ENCODE measurements at regions not wholly inside any gene's neighbourhood (a gene's known extent, or its start where the extent isn't known, plus 50 kb on each side); places are given as distances from the start of the nearest gene placed in this dataset.

DNA sequence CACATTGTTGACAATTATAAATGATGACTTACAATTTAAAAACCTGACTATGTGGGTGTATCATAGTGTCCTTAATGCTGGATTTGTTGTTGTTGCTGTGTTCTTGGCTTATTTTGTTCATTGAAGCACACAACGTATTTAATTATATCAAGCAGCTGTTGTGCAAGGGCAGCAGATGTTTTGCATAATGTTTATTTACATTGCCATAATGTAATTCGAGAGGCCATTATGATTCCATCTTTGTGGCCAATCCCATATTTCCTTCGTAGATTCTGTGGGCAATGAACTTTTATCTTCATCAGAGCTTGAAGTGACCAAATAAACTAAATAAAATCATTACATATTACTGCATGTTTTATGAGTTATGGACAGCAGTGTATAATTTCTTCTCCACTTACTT is 422.6 kb upstream of the GALNTL6 start:
- Histone ChIP-seq H3K9me3 (ENCODE audit: control insufficient read depth in 2 of 3, insufficient read depth in 1 of 3, low read length in 3 of 3) (no peaks in the 10 kb centered on the region), H3K9ac (ENCODE audit: low read length in 3 of 3) (no peak overlapping the region), H3K27me3 (ENCODE audit: control insufficient read depth, insufficient read depth, low read length) (no peaks in the 10 kb centered on the region), H3K27ac (ENCODE audit: low read depth in 2 of 2, low read length in 2 of 2) (no peak overlapping the region), H3K4me1 (ENCODE audit: control insufficient read depth in 2 of 3, insufficient read depth in 2 of 3, low read depth in 1 of 3, low read length in 3 of 3) (no peaks in the 10 kb centered on the region), H3K4me3 (ENCODE audit: low read length in 3 of 3) (no peak overlapping the region), H3K36me3 (ENCODE audit: control insufficient read depth in 2 of 3, insufficient read depth in 3 of 3, low read length in 3 of 3) (no peaks in the 10 kb centered on the region)
- TF ChIP-seq, protein P1, sequence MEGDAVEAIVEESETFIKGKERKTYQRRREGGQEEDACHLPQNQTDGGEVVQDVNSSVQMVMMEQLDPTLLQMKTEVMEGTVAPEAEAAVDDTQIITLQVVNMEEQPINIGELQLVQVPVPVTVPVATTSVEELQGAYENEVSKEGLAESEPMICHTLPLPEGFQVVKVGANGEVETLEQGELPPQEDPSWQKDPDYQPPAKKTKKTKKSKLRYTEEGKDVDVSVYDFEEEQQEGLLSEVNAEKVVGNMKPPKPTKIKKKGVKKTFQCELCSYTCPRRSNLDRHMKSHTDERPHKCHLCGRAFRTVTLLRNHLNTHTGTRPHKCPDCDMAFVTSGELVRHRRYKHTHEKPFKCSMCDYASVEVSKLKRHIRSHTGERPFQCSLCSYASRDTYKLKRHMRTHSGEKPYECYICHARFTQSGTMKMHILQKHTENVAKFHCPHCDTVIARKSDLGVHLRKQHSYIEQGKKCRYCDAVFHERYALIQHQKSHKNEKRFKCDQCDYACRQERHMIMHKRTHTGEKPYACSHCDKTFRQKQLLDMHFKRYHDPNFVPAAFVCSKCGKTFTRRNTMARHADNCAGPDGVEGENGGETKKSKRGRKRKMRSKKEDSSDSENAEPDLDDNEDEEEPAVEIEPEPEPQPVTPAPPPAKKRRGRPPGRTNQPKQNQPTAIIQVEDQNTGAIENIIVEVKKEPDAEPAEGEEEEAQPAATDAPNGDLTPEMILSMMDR (IDR thresholded peaks at IDR 0.05; ENCODE audit: borderline replicate concordance, extremely low read depth, insufficient read depth): no peak
- intact Hi-C loops (cut with DNase I): no loop called here
- no peak for FAIRE-seq
- peak in 2 of 5 donors; percentile 19 to 65 for DNase-seq

GRCh38 chr4:171378323-171378722 is 434.9 kb upstream of the GALNTL6 start:
- DNase-seq: no peak
- Histone ChIP-seq H3K27ac (ENCODE audit: low read depth in 2 of 2, low read length in 2 of 2) (no peak overlapping the region), H3K9ac (ENCODE audit: low read length in 3 of 3) (no peak overlapping the region), H3K27me3 (ENCODE audit: control insufficient read depth, insufficient read depth, low read length) (no peaks in the 10 kb centered on the region), H3K9me3 (ENCODE audit: control insufficient read depth in 2 of 3, insufficient read depth in 1 of 3, low read length in 3 of 3) (no peaks in the 10 kb centered on the region), H3K36me3 (ENCODE audit: control insufficient read depth in 2 of 3, insufficient read depth in 3 of 3, low read length in 3 of 3) (no peaks in the 10 kb centered on the region), H3K4me1 (ENCODE audit: control insufficient read depth in 2 of 3, insufficient read depth in 2 of 3, low read depth in 1 of 3, low read length in 3 of 3) (no peaks in the 10 kb centered on the region), H3K4me3 (ENCODE audit: low read length in 3 of 3) (no peak overlapping the region)
- intact Hi-C loops (cut with DNase I): no loop called here
- FAIRE-seq: no peak
- TF ChIP-seq, protein P1 (IDR thresholded peaks at IDR 0.05; ENCODE audit: borderline replicate concordance, extremely low read depth, insufficient read depth): no peak

- no peaks in the 10 kb centered on the region for H3K9me3 ChIP-seq (ENCODE audit: control insufficient read depth in 2 of 3, insufficient read depth in 1 of 3, low read length in 3 of 3)
- no peaks in the 10 kb centered on the region for H3K27me3 ChIP-seq (ENCODE audit: control insufficient read depth, insufficient read depth, low read length)
- no peak overlapping the region for H3K4me3 ChIP-seq (ENCODE audit: low read length in 3 of 3)
- no peak overlapping the region for H3K9ac ChIP-seq (ENCODE audit: low read length in 3 of 3)
- DNase-seq (peak in 1 of 5 donors; percentile 6), FAIRE-seq (no peak)
- no peaks in the 10 kb centered on the region for H3K4me1 ChIP-seq (ENCODE audit: control insufficient read depth in 2 of 3, insufficient read depth in 2 of 3, low read depth in 1 of 3, low read length in 3 of 3)
- H3K27ac ChIP-seq (ENCODE audit: low read depth in 2 of 2, low read length in 2 of 2): no peak overlapping the region
- H3K36me3 ChIP-seq (ENCODE audit: control insufficient read depth in 2 of 3, insufficient read depth in 3 of 3, low read length in 3 of 3): no peaks in the 10 kb centered on the region
- TF ChIP-seq, protein P1 (IDR thresholded peaks at IDR 0.05; ENCODE audit: borderline replicate concordance, extremely low read depth, insufficient read depth): no peak
- intact Hi-C loops (cut with DNase I): no loop called here
Measured at GRCh38 chr4:171376724-171377123, 436.5 kb upstream of the GALNTL6 start.

- no peak overlapping the region for H3K9ac ChIP-seq (ENCODE audit: low read length in 3 of 3)
- intact Hi-C loops (cut with DNase I): no loop called here
- no peaks in the 10 kb centered on the region for H3K9me3 ChIP-seq (ENCODE audit: control insufficient read depth in 2 of 3, insufficient read depth in 1 of 3, low read length in 3 of 3)
- H3K4me3 ChIP-seq (ENCODE audit: low read length in 3 of 3): no peak overlapping the region
- H3K27me3 ChIP-seq (ENCODE audit: control insufficient read depth, insufficient read depth, low read length): no peaks in the 10 kb centered on the region
- DNase-seq: peak in 1 of 5 donors; percentile 3
- no peak overlapping the region for H3K27ac ChIP-seq (ENCODE audit: low read depth in 2 of 2, low read length in 2 of 2)
- no peaks in the 10 kb centered on the region for H3K36me3 ChIP-seq (ENCODE audit: control insufficient read depth in 2 of 3, insufficient read depth in 3 of 3, low read length in 3 of 3)
- no peaks in the 10 kb centered on the region for H3K4me1 ChIP-seq (ENCODE audit: control insufficient read depth in 2 of 3, insufficient read depth in 2 of 3, low read depth in 1 of 3, low read length in 3 of 3)
- TF ChIP-seq, protein P1 (IDR thresholded peaks at IDR 0.05; ENCODE audit: borderline replicate concordance, extremely low read depth, insufficient read depth): no peak
- FAIRE-seq: no peak
Measured at GRCh38 chr4:171353535-171353934, 459.7 kb upstream of the GALNTL6 start.

All from kidney (tissue), 13 donors.